OCI-LY1 (cell line): ENCODE measurements at regions not wholly inside any gene's neighbourhood (a gene's known extent, or its start where the extent isn't known, plus 50 kb on each side); places are given as distances from the start of the nearest gene placed in this dataset.

Experiments
- H2AFZ ChIP-seq: fragments of 200-600 bp; sonication (generic), shearing (Covaris generic); 2 replicates; pipeline ENCODE4 v1.6.0; 2014; ENCODE audit warnings: antibody characterized with exemption, mild to moderate bottlenecking, low read length
- H3F3A ChIP-seq: fragments of 200-600 bp; sonication (generic), shearing (Covaris generic); 2 replicates; pipeline ENCODE4 v1.6.0; 2014; ENCODE audit warnings: mild to moderate bottlenecking, antibody characterized with exemption, low read length, moderate library complexity; ENCODE audit not compliant: insufficient read depth
- H3K27ac ChIP-seq: fragments of 200-600 bp; sonication (generic); 2 replicates; pipeline ENCODE4 v1.5.1; 2014; ENCODE audit warnings: low read length, mixed run types, mild to moderate bottlenecking, low read depth; ENCODE audit not compliant: poor library complexity, severe bottlenecking
- H3K27me3 ChIP-seq: fragments of 200-600 bp; sonication (generic); 2 replicates; pipeline ENCODE4 v1.6.0; 2014; ENCODE audit warnings: antibody characterized with exemption, mild to moderate bottlenecking, low read length, moderate library complexity; ENCODE audit not compliant: insufficient read depth
- H3K36me3 ChIP-seq: fragments of 200-600 bp; sonication (generic); 2 replicates; pipeline ENCODE4 v1.6.1; 2014; ENCODE audit warnings: mild to moderate bottlenecking, antibody characterized with exemption, low read length, moderate library complexity, mixed read lengths; ENCODE audit not compliant: insufficient read depth
- H3K4me1 ChIP-seq: fragments of 200-600 bp; sonication (generic); 2 replicates; pipeline ENCODE4 v1.5.1; 2014; ENCODE audit warnings: mild to moderate bottlenecking, low read length, moderate library complexity; ENCODE audit not compliant: insufficient read depth, severe bottlenecking
- H3K4me2 ChIP-seq: fragments of 200-600 bp; sonication (generic), shearing (Covaris generic); 2 replicates; pipeline ENCODE4 v1.6.1; 2014; ENCODE audit warnings: low read length
- H3K4me3 ChIP-seq: fragments of 200-600 bp; sonication (generic); 2 replicates; pipeline ENCODE4 v1.5.1; 2014; ENCODE audit warnings: low read length, low read depth, mild to moderate bottlenecking, mixed read lengths; ENCODE audit not compliant: poor library complexity, severe bottlenecking
- H3K79me2 ChIP-seq: fragments of 200-600 bp; shearing (Covaris generic); 2 replicates; pipeline ENCODE4 v1.6.1; 2016; ENCODE audit warnings: mixed run types, low read length, mixed read lengths; ENCODE audit not compliant: insufficient read depth
- H3K9ac ChIP-seq: fragments of 200-600 bp; sonication (generic), shearing (Covaris generic); 2 replicates; pipeline ENCODE4 v1.6.1; 2014; ENCODE audit warnings: mild to moderate bottlenecking, low read length, mixed read lengths
- H3K9me2 ChIP-seq: fragments of 200-600 bp; sonication (generic), shearing (Covaris generic); 2 replicates; pipeline ENCODE4 v1.6.1; 2014; ENCODE audit warnings: low read depth, mild to moderate bottlenecking, low read length, mixed read lengths
- H3K9me3 ChIP-seq: fragments of 200-600 bp; shearing (Covaris generic); 2 replicates; pipeline ENCODE4 v1.6.1; 2014; ENCODE audit warnings: low read length, mixed read lengths
- H4K20me1 ChIP-seq: fragments of 200-600 bp; sonication (generic), shearing (Covaris generic); 2 replicates; pipeline ENCODE4 v1.6.0; 2016; ENCODE audit warnings: mild to moderate bottlenecking, low read length; ENCODE audit not compliant: insufficient read depth
- CTCF ChIP-seq: fragments of 200-600 bp; sonication (generic), shearing (Covaris generic); IDR thresholded peaks from 2 replicates; pipeline ENCODE4 v1.5.1; 2017; ENCODE audit warnings: mild to moderate bottlenecking, antibody characterized with exemption, low read length, moderate library complexity, mixed read lengths
- EZH2 ChIP-seq: fragments of 200-600 bp; sonication (generic), shearing (Covaris generic); IDR thresholded peaks from 2 replicates; pipeline ENCODE4 v1.8.0; 2017; ENCODE audit warnings: borderline replicate concordance, mixed run types, mild to moderate bottlenecking, antibody characterized with exemption, low read length, moderate library complexity, mixed read lengths

- TF ChIP-seq EZH2 (no peak), CTCF (no peak)
- no peaks in the 10 kb centered on the region for H3K27me3 ChIP-seq
- H2AFZ ChIP-seq = no peak overlapping the region
- H3K27ac ChIP-seq = no peak overlapping the region
- no peak overlapping the region for H3K4me2 ChIP-seq
- no peaks in the 10 kb centered on the region for H3K4me1 ChIP-seq
- H3K9ac ChIP-seq = no peak overlapping the region
- H3K36me3 ChIP-seq = no peaks in the 10 kb centered on the region
- H3K9me3 ChIP-seq = no peaks in the 10 kb centered on the region
- H3K79me2 ChIP-seq = no peaks in the 10 kb centered on the region
- no peaks in the 10 kb centered on the region for H3F3A ChIP-seq
- no peak overlapping the region for H3K4me3 ChIP-seq
- H3K9me2 ChIP-seq = no peaks in the 10 kb centered on the region
- H4K20me1 ChIP-seq = no peaks in the 10 kb centered on the region
These were observed 62.8 kb upstream of the COL13A1 start for GRCh38 chr10:69738858-69739435.

DNA sequence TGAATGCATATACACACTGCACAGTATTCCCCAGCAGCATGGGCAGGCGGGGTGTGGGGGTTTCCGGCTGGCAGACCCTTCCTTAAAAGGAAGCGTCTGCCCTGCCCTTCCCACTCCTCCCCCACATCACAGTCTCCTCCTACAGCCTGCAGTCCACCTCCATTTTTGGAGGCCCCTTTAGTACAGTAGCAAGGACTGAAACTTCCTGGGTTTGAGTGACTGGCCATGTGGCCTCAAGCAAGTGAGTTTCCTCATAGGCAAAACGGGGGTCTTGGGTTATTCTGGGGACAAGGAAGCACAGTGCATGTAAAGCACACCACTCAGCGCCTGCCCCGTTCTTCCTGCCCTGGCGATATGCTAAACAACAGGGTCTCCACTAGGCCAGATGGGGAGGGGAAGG lies 62.1 kb upstream of the COL13A1 start:
- Histone ChIP-seq H3K9me3 (no peaks in the 10 kb centered on the region), H3K9ac (no peak overlapping the region), H4K20me1 (no peaks in the 10 kb centered on the region), H3K9me2 (no peaks in the 10 kb centered on the region), H2AFZ (no peak overlapping the region), H3K79me2 (no peaks in the 10 kb centered on the region), H3K4me3 (no peak overlapping the region), H3K4me1 (no peaks in the 10 kb centered on the region), H3K4me2 (no peak overlapping the region), H3F3A (no peaks in the 10 kb centered on the region), H3K27me3 (peaks cover 2% of the 10 kb centered on the region; the same call in 1 of the 2 replicates), H3K36me3 (no peaks in the 10 kb centered on the region), H3K27ac (no peak overlapping the region)
- TF ChIP-seq CTCF (no peak), EZH2 (no peak)

DNA sequence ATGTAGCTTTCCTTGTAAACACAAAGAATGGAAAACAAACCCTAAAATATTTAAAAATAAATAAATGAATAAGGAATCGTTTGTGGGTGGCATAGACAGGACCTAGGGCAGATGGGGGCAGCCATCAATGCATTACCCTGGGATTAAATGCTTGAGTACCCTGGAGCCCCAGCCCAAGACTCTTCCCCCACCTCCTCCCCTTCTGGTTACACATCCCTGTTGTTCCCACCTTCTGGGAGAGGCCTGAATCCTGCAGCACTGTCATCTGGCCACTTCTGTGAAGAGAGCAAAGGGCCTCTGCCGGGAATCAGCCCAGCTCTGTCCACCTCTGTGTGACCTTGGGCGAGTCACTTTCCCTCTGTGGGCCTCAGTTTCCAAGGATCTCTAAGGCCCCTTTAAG lies 61.6 kb upstream of the COL13A1 start:
- H3K79me2 ChIP-seq = no peaks in the 10 kb centered on the region
- no peaks in the 10 kb centered on the region for H3K36me3 ChIP-seq
- no peak overlapping the region for H3K27ac ChIP-seq
- H4K20me1 ChIP-seq = no peaks in the 10 kb centered on the region
- peaks cover 3% of the 10 kb centered on the region; the same call in 1 of the 2 replicates for H3K27me3 ChIP-seq
- H3K4me1 ChIP-seq = no peaks in the 10 kb centered on the region
- H3K4me2 ChIP-seq = no peak overlapping the region
- H3K4me3 ChIP-seq = no peak overlapping the region
- H3K9ac ChIP-seq = no peak overlapping the region
- H3F3A ChIP-seq = no peaks in the 10 kb centered on the region
- no peak overlapping the region for H2AFZ ChIP-seq
- TF ChIP-seq EZH2 (no peak), CTCF (no peak)
- H3K9me3 ChIP-seq = no peaks in the 10 kb centered on the region
- no peaks in the 10 kb centered on the region for H3K9me2 ChIP-seq
